Stimulated activated CD4-positive, alpha-beta T cell treated with anti-CD3 and anti-CD28 coated beads, Interleukin-12 subunit alpha, Interleukin-12 subunit beta, amount 100 ng/mL, for 4 hours (primary cell): ENCODE measurements at regions not wholly inside any gene's neighbourhood (a gene's known extent, or its start where the extent isn't known, plus 50 kb on each side); places are given as distances from the start of the nearest gene placed in this dataset.
"Not testable (repeated sequence)": the region's sequence is repeated elsewhere in the genome, so short reads cannot be mapped to it uniquely, and the experiment has no call there.

Source experiments
- DNase-seq: peaks from one replicate; pipeline ENCODE4 v3.0.0-alpha.2; 2020

- DNase-seq = no peak
Observed at GRCh38 chr3:101913168-101913567, 63.9 kb downstream of the NFKBIZ start.

GRCh38 chr3:101917761-101918160 lies 68.4 kb downstream of the NFKBIZ start:
- not testable (repeated sequence) for DNase-seq

DNA sequence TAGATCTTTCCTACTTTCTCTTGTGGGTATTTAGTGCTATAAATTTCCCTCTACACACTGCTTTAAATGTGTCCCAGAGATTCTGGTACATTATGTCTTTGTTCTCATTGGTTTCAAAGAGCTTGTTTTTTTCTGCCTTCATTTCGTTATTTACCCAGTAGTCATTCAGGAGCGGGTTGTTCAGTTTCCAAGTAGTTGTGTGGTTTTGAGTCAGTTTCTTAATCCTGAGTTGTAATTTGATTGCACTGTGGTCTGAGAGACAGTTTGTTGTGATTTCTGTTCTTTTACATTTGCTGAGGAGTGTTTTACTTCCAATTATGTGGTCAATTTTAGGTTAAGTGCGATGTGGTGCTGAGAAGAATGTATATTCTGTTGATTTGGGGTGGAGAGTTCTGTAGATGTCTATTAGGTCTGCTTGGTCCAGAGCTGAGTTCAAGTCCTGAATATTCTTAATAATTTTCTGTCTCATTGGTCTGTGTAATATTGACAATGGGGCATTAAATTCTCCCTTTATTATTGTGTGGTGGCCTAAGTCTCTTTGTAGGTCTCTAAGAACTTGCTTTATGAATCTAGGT lies 72.9 kb downstream of the NFKBIZ start:
- DNase-seq = not testable (repeated sequence)

- DNase-seq = not testable (repeated sequence)
Observed at GRCh38 chr3:101924621-101925020, 75.3 kb downstream of the NFKBIZ start.

- not testable (repeated sequence) for DNase-seq
Observed at GRCh38 chr3:101925124-101925523, 75.8 kb downstream of the NFKBIZ start.

DNA sequence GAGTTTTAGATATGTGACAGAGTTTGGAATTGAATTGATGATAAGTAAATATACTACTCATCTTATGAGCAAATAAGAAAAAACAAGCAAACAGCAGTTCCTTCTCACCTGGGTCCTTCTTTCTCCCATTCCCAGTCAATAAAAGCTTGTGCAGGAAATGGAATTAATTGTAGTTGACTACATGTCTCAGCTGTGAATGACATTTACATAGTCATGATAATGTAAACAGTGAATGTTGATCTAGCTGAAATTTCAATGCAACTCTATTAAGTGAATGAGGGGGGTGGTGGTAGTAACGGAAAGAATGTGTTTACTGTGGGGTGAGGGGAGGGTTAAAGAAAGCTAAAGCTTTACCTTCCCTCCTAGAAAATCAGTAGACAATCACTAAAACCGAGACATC lies 76.2 kb downstream of the NFKBIZ start:
- no peak for DNase-seq

DNA sequence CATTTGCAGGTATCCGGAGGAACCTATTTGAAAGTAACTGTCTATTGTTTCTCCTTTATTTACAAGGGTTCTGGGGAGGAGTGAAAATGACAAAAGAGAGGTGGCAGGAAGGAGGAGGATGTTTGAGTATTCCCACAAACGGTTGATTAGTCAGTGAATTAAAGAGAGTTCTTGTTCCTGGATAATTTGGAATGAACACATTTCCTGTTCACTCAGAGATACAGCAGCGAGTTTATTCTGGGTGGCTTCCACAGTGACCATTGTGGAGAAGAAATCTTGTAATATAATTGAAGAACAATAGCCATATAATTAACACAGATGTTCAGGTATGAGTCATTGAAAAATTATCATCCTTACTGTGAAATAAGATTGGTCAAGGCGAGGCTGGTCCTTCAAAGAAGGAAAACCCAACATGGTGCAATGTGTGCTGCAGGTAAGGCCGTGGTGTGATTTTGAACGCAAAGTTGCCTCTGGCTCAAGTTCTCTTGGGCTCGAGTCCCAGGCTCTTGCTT lies 77.3 kb downstream of the NFKBIZ start:
- no peak for DNase-seq

- no peak for DNase-seq
Observed at GRCh38 chr3:101928890-101929289, 79.6 kb downstream of the NFKBIZ start.

GRCh38 chr3:101931081-101931480 lies 81.8 kb downstream of the NFKBIZ start:
- no peak for DNase-seq

DNA sequence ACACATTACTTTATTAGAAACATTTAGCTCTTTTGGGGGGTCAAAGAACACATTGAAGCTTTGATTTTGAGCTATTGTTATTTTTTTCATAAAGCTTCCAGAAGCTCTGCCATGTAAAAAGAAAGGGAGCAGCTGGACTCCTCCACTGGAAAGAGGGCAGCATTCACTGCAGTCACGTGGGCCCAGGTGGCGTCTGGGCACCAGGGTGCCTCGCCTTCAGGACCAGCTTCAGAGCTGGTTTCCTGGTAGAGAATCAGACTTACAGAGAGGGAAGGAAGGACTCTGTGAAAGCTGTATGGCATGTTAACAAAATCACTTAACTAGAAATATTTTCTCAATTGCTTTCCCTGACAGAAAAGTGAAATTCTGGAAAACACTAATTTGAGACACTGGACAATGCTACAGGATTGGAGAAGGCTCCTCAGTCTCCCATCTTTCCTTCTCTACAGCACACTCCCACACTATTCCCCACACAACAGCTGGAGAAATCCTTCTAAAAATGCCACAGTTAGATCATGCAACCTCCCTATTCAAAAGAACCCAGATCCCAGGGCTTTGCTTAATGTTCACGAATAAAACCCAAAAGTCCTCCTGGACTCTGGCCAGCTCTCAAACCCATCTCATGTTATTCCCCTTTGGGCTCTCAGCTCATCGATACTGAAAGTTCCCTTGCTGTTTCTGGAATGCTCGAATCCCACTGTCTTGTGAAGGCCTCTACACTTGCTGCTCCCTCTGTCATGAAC lies 83.2 kb downstream of the NFKBIZ start:
- no peak for DNase-seq

DNA sequence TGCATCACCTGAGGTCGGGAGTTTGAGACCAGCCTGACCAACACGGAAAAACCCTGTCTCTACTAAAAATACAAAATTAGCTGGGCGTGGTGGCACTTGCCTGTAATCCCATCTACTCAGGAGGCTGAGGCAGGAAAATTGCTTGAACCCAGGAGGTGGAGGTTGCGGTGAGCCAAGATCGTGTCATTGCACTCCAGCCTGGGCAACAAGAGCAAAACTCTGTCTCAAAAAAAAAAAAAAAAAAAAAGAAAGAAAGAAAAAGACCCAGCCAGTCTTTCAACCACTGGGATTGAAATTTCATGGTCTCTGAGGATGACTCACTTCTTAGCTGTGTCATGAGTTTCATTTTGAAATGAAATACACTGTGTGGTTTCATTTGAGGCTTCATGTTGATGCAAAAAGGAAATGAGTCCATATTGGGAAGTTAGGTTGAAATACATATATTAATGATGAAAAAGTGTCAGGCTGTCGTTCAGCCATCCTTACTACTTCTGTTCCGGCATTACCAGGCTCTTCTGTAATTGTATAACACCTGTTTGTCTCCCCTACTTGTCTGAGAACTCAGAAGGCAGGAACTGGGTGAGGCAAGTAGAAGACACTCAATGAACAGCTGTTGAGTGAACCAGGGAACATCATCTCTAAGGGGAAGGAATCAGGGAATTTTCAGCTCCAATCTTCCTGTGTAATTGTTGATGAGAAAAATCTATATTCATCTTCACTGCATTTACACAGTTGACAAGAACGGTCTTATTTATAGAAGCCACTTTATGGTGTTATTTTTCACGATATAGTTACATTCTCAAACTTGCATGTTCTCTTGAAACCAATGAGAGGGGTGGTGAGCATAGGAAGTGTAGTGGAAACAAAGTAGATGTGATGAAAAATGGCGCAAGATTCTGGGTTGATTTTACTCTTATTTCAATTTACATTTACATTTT lies 87.4 kb downstream of the NFKBIZ start:
- no peak for DNase-seq

DNA sequence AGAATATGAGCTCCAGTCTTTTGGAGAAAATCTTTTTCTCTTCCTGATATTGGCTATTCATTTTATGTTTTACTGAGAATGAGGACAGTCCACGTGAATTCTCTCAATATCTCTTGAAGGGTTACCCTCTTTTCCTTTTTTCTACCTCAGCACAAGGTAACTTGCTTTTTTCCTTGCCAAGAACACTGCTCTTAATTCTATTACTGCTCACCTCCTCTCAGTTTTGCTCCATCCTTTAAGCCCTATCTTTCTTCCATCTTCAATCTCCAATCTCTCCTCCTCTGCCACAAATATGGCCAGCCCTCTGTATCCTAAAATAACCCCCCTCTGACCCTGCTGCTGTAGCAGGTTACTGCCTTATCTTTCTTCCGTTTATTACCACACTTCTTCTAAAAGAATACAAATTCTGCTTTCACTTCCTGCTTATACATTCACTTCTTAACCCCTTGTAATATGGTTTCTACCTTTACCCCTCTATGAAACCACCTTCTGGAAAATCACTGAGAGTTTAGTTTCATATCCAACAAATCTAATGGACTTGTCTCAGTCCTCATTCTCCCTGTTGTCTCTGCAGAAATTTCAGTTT lies 89.0 kb downstream of the NFKBIZ start:
- no peak for DNase-seq

DNA sequence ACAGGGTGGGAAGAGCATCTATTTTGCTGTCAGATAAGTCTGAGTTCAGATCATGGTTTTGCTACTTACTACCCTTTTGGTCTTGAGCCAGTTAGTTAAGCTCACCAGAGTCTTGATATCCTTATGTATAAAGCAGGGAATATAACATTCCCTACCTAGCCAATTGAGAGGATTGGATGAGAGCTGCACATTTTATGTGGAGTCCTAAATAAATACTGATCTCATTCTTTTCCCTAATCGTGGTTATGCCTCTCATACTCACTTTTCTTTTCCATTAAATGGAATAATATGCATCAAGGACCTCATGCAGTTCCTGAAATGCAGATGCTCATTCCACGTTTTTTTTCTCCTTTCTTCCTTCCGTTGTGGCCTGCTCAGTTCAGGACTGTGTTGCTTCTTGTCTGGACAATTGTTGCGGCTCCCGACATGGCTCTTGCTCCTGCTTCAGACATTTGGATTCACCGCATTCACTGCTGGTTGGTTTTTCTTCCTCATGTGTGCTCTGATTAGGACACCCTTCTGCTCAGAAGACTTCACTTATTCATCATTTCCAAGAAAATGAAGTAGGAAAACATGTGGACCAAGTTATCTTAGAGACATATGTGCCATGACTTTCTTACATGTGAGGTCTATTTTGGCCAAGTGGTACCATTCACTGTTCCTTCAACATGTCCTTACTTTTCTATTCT lies 90.2 kb downstream of the NFKBIZ start:
- no peak for DNase-seq

GRCh38 chr3:101940521-101941317 lies 91.4 kb downstream of the NFKBIZ start:
- DNase-seq = no peak

GRCh38 chr3:101941318-101942040 lies 92.2 kb downstream of the NFKBIZ start:
- DNase-seq = no peak

GRCh38 chr3:101942356-101942755 lies 93.0 kb downstream of the NFKBIZ start:
- no peak for DNase-seq

DNA sequence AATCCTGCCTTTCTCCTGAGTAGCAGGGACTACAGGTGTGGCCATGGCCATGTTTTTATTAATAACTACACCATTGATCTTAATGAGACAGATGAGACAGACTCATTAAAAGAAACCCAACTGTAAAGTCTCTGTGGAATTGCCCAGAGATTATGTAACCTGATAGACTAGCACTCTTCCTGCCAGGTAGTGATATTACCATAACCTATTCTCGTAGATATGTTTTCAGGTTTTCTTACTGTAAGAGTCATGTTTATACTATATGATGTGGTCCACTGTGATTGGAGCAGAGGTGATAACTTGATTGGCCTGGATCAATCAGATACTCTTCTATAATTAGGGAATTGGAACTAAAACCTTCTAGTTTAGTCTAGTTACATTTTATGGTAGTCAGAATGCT lies 93.7 kb downstream of the NFKBIZ start:
- DNase-seq = no peak

DNA sequence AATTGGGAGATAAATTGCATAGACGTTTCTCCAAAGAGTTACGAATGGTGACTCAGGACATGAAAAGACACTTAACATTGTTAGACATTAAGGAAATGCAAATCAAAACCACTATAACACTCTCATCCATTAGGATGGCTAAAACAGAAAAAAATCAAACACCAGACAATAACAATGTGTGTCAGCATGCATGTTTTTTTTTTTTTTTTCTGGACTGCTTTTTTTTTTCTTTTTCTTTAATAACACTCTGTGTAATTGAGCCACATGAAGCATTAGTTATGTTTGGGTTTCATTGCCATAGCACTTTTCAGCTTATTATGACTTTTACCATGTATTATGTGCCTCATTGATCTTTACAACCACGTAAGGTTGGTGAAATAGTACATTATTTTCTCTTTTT lies 95.0 kb downstream of the NFKBIZ start:
- DNase-seq = no peak

- DNase-seq = no peak
Observed at GRCh38 chr3:101945980-101946379, 96.7 kb downstream of the NFKBIZ start.

- no peak for DNase-seq
Observed at GRCh38 chr3:101946906-101947305, 97.6 kb downstream of the NFKBIZ start.

DNA sequence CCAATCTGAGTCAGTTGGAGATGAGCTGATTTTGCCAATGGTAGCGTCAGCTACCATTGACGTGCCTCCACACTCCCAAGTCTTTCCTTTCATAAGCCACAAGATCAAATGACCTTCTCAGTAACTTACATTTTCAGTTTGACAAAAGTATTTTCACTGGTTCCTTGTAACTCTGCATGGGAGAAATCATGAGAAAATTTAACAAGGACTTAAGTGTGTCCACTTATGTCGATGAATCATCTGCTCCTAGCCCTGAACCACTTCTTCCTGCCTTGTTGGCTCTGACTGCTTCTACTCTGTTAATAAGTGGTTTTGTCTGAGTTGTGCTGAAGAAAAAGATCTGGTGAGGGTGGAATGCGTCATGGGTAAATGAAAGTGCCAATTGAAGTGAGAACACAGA lies 101.2 kb downstream of the NFKBIZ start:
- no peak for DNase-seq
